Fibroblast of upper back skin (primary cell): ENCODE measurements at regions not wholly inside any gene's neighbourhood (a gene's known extent, or its start where the extent isn't known, plus 50 kb on each side); places are given as distances from the start of the nearest gene placed in this dataset.
"Not testable (repeated sequence)": the region's sequence is repeated elsewhere in the genome, so short reads cannot be mapped to it uniquely, and the experiment has no call there.

ENCODE experiments used
- DNase-seq: peaks from one replicate; pipeline ENCODE4 v3.0.0-alpha.2; 2013

DNA sequence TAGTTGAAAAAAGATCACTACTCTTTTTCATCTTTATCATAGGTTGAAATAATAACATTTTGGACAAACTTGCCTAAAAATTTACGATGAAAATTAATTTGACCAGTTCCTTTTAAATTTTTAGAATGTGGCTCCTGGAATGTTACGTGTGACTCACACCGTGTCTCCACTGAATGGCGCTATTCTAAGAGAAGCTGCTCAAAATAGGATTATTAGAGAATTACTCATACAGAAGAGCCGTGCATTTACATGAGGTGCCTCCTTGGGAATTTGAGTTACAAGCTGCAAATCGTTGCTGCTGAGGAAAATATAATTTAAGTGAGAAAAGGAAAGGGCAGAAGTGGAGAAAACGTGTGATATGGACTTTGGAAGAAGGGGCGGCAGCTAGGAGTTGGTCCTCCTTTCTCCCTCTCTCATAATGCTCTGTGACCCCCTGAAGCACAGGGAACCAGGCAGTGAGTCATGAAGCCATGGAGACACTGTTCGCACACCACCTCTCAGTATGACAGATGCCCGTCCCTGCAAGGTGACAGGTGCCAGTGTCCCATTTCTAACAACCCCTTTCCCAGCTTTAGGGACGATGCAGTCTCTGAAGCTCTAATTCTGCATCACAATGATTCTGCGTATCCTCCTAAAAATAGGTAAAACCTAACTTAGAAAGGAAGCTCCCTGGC, 323.2 kb upstream of the COBL start:
- DNase-seq, result peak; percentile 1

DNA sequence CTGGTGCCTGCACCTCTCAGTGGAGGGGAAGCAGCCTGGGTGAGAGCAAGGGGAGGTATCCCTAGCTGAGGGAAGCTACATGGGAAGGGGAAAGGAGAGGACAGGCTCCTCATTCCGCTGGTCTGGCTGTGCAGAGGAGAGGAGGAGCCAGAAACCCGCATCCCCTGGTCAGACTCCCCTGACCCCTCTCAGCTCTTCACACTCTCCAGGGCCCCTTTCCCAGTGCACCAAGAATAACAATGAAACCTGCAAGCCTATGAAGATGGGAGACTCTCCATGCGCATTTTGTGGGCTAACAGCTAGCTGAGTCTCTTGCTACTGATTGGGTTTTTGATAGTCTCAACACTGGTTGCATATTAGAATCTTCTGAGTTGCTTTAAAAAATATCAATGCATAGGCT, 319.9 kb upstream of the COBL start:
- DNase-seq, result no peak

DNA sequence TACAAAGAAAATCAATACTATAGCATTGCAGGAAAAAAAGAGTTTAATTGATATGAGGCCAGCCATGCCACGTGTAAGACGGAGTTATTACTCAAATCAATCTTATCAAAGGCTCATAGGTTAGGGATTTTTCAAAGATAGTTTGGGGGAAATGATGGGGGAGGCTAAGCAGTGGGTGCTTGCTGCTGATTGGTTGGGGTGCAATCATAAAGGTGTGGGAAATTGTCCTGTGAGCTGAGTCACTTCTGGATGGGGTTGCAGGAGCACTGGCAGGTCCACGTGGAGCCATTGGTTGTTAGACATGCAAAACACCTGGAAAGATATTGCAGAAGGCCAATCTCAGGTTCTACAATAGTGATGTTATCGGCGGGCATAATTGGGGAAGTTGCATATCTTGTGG, 319.2 kb upstream of the COBL start:
- no peak for DNase-seq

DNA sequence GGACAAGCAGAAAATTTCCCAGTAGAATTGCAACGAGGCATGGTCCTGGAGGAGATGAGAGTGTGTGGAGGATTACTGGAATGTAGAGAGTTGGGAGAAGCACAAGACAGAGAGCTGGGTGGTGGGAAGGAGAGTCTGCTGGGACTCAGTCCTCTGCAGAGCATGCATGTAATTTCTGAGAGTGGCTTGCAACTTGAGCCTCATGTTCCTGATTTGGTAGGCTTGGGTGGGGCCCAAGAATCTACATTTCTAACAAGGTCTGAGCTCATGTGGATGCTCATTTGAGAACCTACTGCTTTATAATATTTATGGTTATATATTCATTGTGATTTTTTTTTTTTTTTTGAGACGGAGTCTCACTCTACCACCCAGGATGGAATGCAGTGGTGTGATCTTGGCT, 317.9 kb upstream of the COBL start:
- DNase-seq, result no peak

DNA sequence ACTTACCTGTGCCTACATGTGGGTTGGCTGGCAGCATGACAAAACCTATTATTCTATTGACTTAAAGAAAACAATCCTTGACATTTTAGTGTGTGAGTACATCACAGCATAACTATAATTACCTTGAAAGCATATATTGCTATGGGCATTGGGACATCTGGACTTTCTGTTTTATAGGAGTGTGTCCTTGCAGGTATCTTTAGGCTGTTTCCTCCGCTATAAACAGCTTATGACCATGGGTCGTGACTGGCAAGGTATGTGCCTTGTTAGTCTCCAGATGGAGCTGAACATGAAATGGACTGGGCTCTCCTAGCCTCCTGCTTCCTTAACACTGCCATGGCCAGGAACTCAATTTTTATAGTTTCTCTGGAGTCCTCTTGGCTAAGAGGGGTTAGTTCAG, 317.4 kb upstream of the COBL start:
- no peak for DNase-seq

DNA sequence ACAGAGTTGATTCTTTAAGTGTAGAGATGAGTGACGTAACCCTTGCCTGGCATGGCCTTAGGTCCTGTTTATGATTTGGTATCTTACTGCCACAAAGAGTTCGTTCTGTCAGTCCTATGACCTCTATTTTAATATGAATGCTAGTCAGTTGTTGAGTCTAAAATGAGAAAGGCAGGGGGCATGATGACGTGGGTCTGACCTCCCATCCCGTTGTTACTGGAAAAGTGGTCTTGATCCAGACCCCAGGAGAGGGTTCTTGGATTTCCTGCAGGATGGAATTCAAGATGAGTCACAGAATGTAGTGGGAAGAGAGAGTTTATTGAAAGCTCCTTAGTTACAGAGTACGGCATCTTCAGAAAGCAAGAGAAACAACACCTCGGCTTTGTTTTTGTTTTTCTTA, 317.0 kb upstream of the COBL start:
- DNase-seq, result no peak

DNA sequence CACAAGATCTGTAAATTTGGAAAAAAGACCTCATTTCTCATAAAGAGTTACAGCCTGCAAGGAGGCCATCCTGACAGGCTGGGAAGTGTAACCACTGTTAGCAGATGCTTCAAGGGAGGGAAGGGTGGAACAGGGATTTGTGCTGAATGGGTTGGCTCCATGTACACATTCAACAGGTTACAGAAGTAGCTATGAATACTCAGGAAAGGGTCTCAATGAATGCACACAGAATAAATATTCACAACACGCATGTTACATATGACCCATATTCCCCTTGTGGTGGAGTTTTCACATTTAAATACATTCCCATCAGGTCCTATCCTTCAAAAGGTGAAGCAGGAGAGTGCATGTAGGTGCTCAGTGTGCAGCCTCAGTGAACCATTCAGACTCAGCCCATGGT, 316.4 kb upstream of the COBL start:
- DNase-seq, result no peak

DNA sequence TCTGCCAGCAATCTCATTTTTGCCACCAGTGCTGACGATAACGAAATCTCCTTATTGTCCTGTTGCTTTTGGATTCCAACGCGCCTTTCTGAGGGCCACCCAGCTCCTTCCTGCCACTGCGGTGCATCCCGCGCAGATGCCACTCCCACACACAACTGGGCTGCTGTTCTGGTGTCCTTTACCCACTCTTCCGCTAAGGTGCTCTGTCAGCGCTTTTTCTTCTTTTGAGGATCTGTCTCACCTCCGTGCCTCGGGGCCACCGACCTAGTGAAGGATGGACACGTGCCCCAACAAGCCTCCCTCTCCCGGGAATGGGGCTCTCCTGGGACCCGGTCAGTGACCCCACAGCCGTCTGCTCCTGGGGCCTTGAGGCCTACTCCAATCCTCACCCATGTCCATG, 314.3 kb upstream of the COBL start:
- DNase-seq, result no peak

DNA sequence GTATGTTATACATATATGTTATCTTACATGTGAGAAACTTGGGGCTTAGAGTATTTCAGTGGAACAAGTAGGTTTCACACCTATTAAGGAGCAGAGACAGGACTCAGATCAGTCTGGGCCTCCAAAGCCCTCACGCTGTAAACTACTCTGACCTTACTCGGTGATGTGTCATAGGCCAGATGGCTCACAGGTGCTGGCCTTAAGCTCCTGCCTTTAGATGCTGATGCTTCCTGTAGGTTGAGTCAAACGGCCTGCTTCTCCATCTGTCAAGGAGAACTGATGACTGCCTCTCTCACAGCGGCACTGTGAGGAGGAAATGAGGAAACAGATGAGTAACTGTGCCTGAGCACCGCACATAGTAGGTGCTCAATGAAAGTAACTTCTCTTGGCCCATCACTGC, 312.6 kb upstream of the COBL start:
- DNase-seq, result no peak

DNA sequence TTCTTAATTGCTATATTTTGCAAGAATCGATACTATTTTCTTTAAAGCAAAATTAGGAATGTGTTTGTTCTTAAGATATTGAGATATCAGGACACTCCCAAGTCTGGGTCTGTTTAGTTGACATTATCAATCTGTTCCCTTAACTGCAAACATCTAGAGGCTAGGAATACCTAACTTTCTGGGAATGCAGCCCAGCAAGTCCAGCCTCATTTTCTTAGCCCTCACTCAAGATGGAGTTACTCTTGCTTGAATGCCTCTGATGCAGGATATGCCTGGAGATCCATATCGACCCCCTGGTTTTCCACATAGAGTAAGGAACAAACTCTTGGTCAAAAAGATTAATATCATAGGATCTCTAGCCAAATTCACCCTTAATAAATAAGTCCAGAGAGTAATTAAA, 305.3 kb upstream of the COBL start:
- DNase-seq, result no peak

DNA sequence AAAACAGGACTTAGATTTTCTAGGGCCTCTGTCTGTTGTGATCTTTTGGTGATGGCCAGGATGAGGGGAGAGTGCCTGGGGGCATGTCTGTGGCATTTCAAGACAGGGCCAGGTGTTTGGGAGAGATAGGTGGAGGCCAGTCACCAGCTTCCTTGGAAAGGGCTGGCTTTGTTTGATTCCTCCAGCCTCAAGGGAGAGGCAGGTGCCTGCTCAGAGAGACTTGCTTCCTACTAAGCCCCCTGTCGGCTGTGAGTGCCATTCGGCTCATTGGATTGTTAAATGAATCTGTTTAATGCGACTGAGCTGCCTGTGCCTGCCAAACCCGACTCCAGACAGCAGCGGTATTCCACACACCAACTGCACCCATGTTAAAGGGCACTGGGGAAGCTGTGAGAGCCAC, 304.1 kb upstream of the COBL start:
- no peak for DNase-seq

DNA sequence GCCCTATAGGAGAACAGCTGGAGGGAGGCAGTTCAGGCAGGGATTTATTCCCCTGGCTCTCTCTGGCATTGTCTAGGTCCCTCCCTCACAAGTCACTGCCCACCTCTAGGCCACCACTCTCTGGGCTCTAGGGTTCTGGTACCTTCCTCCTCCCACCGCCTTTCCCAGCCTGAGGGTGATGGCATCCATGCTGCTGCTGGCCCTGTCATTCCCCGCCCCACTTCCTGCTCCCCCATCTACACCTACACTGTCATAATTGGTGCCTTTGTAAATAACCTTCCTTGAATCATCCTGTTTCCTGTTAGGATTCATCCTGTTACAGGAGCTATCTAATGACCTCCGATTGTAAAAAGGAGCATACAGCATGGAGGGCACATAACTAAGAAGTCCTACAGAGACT, 303.3 kb upstream of the COBL start:
- DNase-seq, result no peak

DNA sequence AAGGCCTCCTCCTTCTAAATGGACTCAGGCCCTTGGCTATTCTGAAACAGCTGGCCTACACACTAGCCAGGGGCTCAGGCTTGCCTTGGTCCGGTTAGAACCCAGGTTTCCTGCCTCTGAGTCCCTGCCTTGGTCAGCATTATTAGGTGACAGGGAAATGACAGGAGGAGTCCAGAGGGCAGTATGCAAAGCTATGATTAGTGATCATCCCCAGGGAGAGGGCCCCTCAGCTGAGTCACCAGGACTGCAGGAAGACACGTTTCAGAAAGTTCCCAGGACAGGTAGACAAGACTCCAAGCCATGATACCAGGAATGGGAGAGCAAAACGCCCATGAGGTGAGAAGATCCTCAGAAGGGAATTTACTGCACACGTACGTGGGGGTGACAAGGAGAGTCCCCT, 301.1 kb upstream of the COBL start:
- DNase-seq, result no peak

DNA sequence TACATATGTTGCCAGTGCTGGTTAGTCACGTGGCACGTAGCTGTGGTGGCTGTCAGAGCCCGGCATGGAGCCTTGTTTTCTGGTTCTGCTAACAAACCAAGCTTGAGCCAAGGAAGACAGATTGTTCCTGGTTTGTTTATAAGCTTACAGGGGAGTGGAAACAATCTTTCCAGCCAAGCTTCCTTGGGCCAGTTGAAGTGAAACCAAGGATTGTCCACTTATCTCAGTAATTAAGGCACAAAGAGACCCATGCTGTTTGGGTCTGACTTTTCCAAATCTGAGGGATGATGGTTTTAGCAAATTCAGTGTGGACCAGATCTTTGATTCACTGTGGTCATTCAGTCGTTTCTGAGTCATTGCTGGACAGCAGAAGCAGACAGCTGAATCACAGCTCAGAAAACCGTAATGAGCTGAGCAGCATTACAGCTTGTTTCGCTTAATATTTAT, 297.3 kb upstream of the COBL start:
- DNase-seq, result no peak

DNA sequence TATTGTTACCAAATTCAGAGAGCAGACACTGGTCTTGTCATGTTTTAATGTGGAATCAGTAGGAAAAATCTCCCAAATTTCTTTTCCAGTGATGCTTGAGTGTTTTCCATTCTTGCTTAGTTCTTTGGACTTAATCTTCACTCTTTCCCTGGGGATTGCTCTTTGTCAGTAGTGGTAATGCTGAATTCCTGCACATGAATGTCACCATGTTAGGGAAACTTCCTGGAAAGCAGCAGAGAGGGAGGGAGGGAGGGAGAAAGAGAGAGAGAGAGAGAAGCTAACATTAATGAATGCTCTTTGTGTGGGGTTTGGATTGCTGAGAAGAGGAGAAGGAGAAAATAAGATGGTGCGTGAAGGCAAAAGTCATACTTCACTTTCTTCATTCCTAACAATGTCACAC, 295.3 kb upstream of the COBL start:
- DNase-seq, result peak; percentile 12

DNA sequence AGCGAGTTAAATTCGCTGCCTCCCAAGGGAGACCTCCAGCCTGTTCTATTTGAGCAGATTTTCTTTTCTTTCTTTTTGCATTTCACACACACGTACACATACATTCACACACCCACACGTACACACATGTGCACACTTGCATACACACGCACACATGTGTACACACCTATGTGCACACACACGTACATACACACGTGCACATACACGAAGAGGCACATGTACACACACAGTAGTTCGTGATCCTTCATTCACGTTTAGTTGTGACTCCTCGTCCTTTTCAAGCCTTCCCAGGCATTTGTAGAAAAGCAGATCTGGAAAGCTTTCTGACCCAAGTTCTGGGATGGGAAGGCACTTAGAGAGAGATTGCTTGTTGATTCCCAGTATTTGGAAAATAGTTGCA, 290.8 kb upstream of the COBL start:
- DNase-seq, result no peak

DNA sequence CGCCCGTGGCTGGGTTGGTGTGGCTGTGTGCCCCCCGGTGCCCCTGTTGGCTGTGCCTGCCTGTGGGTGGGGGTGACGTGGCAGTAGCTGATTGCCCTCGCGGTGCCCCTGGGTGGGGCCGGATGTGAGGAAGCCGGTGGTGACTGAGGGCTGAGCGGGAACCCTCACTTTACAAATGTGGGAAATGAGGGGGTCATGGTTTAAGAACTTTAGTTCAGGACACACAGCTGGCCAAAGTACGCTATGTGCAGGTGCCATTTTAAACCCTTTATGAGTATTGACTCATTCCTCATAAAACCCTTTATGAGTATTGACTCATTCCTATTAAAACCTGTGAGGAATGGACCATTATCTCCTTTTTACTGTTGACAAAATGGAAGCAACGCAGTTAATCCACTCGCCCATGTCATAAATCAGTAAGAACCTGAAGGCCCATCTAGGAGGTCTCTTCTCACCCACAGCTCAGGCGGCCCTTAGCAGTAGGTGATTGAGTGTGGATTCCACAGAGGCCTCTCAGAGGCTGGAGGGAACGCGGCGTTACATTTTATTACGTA, 290.1 kb upstream of the COBL start:
- no peak for DNase-seq

DNA sequence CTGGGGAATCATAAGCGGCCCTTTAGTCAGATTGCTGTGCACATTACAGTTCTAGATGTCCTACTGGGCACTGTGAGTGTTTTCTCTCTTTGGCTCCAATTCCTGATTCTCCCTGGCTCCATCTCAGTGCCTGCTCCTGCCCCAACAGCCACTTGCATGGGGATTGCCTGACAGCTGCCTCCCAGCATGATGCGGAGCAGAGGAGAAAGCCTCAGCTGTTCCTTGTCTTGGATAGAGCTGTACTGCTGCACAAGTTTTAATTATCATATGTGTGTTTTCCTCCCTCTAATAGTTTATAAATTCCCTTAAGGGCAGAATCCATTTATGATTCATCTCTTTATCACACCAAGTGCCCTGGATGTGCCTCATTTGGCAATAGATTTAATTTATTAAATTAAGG, 285.8 kb upstream of the COBL start:
- DNase-seq, result no peak

DNA sequence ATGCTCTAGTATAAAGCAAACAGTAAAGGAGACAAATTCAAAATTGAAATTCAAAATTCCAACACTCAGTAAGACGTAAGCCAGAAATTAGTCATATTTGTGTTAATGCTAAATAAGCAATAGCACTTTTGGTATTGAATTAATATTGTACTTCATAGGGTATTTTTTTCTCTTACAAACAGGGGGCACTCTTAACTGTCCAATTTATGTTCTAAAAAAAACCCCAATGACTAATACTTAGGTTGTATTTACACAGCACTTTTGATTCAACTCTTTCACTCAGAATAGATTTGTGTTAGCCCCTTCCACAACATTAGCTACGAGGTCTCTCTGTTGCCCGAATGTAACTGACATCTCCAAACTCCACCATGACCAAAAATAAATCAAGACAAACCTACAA, 284.9 kb upstream of the COBL start:
- DNase-seq, result no peak

DNA sequence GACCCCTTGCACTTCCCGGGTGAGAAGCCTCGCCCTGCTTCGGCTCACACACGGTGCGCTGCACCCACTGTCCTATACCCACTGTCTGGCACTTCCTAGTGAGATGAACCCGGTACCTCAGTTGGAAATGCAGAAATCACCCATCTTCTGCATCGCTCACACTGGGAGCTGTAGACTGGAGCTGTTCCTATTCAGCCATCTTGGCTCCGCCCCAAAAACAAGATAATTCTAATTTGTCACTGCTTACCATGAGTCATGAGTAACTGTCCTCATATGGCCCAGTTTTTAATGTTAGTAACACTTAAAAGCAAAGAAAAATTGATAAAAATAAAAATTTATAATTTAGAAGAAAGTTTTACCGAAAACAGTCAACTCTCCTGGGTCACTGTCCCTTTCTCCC, 283.3 kb upstream of the COBL start:
- not testable (repeated sequence) for DNase-seq

DNA sequence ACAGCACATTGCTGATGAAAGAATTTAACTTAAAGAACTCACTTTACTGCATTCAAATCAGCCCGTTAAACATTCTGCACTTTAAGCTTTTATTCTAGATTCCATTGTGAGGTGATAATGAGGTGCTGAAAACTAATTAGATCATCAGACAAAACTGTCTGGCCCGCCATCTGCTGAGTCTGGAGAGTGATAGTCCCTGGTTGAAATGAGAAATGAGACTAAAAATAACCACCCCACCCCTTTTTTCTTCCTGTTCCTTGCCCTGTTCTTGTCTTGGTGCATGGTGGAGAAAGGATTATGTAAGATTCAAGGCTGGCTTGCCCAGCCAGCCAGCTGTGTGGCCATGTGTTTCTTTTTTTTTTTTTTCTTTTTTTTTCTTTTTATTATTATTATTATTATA, 277.0 kb upstream of the COBL start:
- DNase-seq, result no peak

DNA sequence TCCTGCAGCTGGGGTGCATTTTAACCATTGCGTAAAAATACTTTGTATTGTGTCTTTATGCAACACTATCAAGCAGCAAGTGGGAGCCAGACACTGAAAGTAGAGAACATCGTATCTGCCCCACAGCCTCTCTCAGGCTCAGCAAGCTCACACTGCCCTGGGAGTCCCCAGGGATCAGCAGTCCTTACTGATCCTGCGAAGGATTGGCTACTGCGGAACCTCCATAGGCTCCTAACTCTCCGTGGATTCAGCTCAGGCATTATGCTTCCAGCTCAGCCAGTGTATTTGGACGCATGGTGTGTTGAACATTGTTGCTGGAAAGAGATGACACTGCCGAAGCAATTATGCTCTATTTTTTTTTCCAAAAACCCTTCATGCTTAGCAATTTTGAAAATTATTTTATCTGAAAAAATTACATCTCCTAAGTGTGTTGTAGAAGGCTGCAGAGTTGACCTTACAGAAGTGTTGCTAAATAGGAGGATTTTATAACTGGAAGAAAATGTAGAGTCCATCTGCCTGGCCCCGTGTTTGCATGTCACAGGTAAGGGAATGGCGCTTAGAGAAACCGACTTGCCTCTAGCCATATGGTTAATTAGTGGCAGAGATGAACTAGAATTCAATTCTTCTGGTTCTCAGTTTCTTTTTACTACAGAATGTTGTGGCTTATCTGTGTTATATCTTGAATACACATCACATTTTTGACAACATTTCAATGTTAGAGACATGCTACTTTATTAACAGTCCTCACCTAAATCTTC, 276.4 kb upstream of the COBL start:
- no peak for DNase-seq

DNA sequence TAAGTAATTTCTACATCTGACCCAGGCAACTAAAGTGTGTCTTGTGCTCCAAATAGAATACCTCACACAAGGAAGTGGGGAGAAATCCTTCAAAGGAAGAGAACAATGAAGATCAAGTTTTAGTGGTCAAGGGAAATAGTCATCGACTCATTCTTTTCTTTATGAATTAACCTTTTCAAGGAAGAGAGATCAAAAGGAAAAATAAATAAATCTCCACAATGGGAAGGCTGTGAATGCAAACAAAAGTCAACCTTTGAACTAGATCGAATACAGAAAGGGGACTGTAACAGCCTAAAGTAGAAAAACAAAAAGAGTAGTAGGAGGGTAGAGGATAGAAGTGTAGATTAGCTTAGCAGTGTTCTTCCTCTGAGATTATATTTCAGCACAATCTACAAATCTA, 274.6 kb upstream of the COBL start:
- DNase-seq, result no peak

DNA sequence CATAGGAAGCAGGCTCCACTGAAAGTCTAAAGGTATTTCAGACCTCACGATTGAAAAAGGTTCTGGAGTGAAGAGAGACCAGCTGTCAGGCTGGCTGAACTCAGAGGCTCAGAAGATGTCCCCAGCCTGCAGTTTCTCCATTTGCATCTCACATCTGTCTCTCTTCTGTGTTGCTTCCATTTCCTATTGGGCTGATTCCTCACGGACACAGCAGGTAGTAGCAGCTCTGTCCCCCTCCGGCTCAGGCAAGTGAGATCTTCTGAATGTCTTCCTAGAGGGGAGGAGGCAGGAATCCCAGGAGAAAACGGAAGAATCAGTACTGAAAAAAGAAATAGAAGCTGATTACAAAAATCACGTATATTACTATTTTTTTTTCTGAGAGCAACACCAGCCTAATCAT, 274.1 kb upstream of the COBL start:
- DNase-seq, result no peak

DNA sequence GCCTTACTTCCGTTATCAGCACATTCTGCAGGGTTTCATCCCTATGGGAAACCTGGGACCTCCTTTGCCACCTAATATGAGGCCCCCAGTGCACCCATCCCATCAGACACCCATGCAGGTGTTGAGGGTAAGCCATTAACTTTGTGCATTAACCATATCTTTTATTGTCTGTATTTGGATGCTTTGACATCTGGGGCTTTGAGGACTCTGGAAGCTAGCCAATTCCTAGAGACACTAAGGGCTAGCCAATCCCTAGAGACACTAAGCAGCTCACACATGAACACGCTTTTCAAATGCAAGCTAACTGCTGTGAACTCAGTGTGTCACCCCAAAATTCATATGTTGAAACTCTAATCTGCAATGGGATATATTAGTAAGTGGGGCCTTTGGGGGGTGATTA, 272.5 kb upstream of the COBL start:
- DNase-seq, result no peak
